Right renal cortex interstitium (tissue), 3 donors: ENCODE measurements at regions not wholly inside any gene's neighbourhood (a gene's known extent, or its start where the extent isn't known, plus 50 kb on each side); places are given as distances from the start of the nearest gene placed in this dataset.

Source experiments
- DNase-seq, 3 donors: peaks; one replicate each; pipeline ENCODE4 v3.0.0-alpha.2; 2013; ENCODE audit warnings: low read depth in 3 of 3, low spot score in 2 of 3

GRCh38 chr12:97404543-97404942, 58.1 kb upstream of the RMST start:
- peak in 1 of 3 donors; percentile 25 for DNase-seq

DNA sequence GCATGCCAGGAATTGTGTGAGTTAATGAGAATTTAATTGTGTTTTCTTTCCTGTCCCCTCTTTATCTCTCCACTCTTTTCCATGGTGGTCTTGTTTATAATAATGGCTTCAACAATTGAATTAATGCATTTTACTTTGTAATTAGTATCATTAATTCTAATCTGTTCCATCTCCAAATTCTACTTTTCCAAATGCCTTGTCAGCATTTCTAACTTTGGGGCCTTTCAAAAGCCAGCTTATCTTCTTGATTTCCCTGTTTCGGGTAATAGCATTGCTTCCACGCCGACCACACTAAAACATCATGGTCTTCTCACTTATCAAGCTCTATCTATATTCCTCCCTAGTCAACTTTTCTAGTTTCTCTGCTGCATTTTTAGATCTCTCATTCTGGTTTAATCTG, 54.2 kb upstream of the RMST start:
- no peak for DNase-seq

DNA sequence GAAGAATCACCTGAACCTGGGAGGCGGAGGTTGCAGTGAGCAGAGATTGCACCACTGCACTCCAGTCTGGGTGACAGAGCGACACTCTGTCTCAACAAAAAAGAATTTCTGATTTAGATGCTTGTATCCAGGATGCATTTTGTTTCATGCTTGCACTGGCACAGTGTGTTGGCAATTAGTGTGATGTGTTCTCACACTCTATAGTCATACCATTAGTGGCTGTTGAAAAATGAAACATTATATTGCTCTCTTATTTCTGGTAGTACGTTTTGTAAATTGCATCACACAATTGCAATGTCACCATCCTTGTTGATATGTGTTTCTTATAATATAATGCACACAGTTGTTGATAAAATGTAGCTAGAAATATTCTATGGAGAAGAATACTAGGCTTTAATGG, 51.3 kb upstream of the RMST start:
- DNase-seq, result no peak
